ENCODE measurements at regions not wholly inside any gene's neighbourhood (a gene's known extent, or its start where the extent isn't known, plus 50 kb on each side); places are given as distances from the start of the nearest gene placed in this dataset.
A peak's percentile ranks its signal among the peaks of the same experiment; 100 is the strongest.
"Not testable (repeated sequence)": the region's sequence is repeated elsewhere in the genome, so short reads cannot be mapped to it uniquely, and the experiment has no call there.

GRCh38 chr9:80496901-80497556 lies 925.3 kb downstream of the TLE4 start:
- no peak for DNase-seq (ENCODE audit: low read depth)
- no peak overlapping the region for H3K4me3 ChIP-seq (replicated peaks; ENCODE audit: low read depth, low read length)
- no peak for TF ChIP-seq CTCF (IDR thresholded peaks at IDR 0.05; ENCODE audit: low read length, missing control alignments)

DNA sequence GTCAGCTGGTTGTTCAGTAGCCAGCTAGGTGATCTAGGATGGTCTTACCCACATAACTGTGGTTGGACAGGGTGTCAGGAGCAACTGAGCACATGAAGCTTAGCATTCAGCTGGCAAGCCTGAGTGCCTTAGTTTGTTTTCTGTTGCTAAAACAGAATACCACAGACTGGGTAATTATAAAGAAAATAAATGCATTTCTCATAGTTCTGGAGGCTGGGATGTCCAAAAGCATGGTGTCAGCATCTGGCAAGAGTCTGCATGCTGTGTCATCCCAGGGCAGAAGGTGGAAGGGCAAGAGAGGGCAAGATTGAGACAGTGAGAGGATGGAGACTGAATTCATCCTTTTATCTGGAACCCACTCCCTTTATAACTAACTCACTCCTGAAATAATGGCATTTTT lies 921.5 kb downstream of the TLE4 start:
- no peak overlapping the region for H3K4me3 ChIP-seq (replicated peaks; ENCODE audit: low read depth, low read length)
- TF ChIP-seq CTCF (IDR thresholded peaks at IDR 0.05; ENCODE audit: low read length, missing control alignments) = no peak
- no peak for DNase-seq (ENCODE audit: low read depth)

- peak; percentile 9 for DNase-seq (ENCODE audit: low read depth)
- no peak for TF ChIP-seq CTCF (IDR thresholded peaks at IDR 0.05; ENCODE audit: low read length, missing control alignments)
- H3K4me3 ChIP-seq (replicated peaks; ENCODE audit: low read depth, low read length) = no peak overlapping the region
Observed at GRCh38 chr9:80492221-80492620, 920.5 kb downstream of the TLE4 start.

DNA sequence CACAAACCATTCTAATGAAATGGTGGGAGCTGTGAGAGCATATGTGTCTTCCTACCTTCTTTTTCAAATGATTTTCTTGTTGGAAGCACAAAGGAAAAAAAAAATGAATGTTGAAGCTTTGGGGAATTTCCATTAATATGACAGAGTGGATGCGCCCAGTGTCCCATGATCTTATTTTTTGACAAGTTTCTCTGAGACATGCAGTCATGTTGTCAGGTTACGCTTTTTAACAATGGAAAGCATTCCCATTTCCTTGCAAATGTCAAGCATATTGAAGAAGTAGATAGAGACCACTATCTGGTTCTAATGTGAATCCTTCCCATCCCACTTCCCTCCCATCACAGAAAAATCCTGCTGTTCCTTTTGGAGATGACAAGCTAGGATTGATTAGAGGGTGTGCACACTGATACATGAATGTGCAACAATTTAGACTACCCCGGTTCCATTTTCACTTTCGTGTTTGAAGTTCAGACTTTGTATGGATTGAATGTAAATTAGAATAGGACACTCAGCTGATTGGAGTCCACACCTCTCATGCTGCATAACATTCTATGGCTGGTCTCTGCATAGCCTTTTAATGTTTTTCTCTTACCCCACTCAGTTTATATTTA lies 919.4 kb downstream of the TLE4 start:
- TF ChIP-seq CTCF (IDR thresholded peaks at IDR 0.05; ENCODE audit: low read length, missing control alignments) = no peak
- no peak overlapping the region for H3K4me3 ChIP-seq (replicated peaks; ENCODE audit: low read depth, low read length)
- no peak for DNase-seq (ENCODE audit: low read depth)

- DNase-seq (ENCODE audit: low read depth) = no peak
- no peak for TF ChIP-seq CTCF (IDR thresholded peaks at IDR 0.05; ENCODE audit: low read length, missing control alignments)
Observed at GRCh38 chr9:80489329-80489728, 917.6 kb downstream of the TLE4 start.

GRCh38 chr9:80485420-80486250 lies 913.9 kb downstream of the TLE4 start:
- no peak for TF ChIP-seq CTCF (IDR thresholded peaks at IDR 0.05; ENCODE audit: low read length, missing control alignments)
- H3K4me3 ChIP-seq (replicated peaks; ENCODE audit: low read depth, low read length) = no peak overlapping the region
- DNase-seq (ENCODE audit: low read depth) = no peak

More at GRCh38 chr9:80489329-80489728, 917.6 kb downstream of the TLE4 start:
- H3K4me3 ChIP-seq (replicated peaks; ENCODE audit: low read depth, low read length) = no peak overlapping the region

DNA sequence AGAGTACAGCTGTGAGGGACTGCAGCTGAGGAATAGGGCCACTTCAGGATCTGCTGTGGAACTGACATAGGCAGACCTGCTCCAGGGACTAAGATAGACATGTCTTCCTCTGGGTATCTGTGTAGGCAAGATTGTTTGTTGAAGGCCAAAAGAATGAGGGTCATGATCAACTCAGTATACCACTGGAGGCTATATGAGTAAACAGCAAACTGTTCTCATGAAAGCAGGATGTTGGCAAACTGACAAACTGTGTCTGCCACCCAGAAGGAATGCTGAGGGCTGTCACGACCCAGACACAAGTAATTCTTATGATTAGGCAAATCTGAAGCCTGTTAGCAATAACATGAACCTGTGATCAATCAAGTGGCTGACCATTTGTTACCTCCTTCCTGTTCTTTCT lies 910.5 kb downstream of the TLE4 start:
- not testable (repeated sequence) for DNase-seq (ENCODE audit: low read depth); H3K4me3 ChIP-seq (replicated peaks; ENCODE audit: low read depth, low read length)

All from fibroblast of pulmonary artery (primary cell).